HepG2 (cell line): ENCODE measurements at regions not wholly inside any gene's neighbourhood (a gene's known extent, or its start where the extent isn't known, plus 50 kb on each side); places are given as distances from the start of the nearest gene placed in this dataset.

Experiments
- ATAC-seq: fragments of 200-7000 bp; cut with Tn5 transposase; 3 replicates; pipeline ENCODE4 v1.9.1; 2020; ENCODE audit warnings: mild to moderate bottlenecking, moderate library complexity
- BruUV-seq: library from RNA; stranded (reverse); fragments of 400-500 nt; replicated peaks from 2 replicates; lab custom pipeline; 2021; lab: Mats Ljungman, UMichigan
- CTCF ChIA-PET: fragments of 300-600 bp; formaldehyde crosslinking; extraction: SDS; loops from one replicate; lab custom pipeline; 2021; ENCODE audit warnings: low total read pairs, inconsistent platforms, low intra/inter-chr PET ratio; lab: Yijun Ruan, JAX
- POLR2A ChIA-PET: fragments of 350-600 bp; sonication (Branson Sonifier 250); formaldehyde crosslinking; loops from one replicate; lab custom pipeline; 2020; ENCODE audit warnings: antibody characterized with exemption, inconsistent platforms; lab: Yijun Ruan, JAX
- DNase-seq: peaks from one replicate; pipeline ENCODE4 v3.0.0-alpha.2; 2015; ENCODE audit warnings: low spot score
- FAIRE-seq: peaks from 3 replicates; lab custom pipeline; 2011; peaks lifted over from hg19 to GRCh38; lab: Jason Lieb, UNC
- H2AFZ ChIP-seq: one replicate; pipeline ENCODE4 v1.6.1; 2011; ENCODE audit warnings: low read length, inconsistent platforms
- H3K27ac ChIP-seq: fragments of 300-600 bp; 3 replicates; pipeline ENCODE4 v1.8.0; 2011; ENCODE audit warnings: mixed run types, mild to moderate bottlenecking, mixed read lengths, low read length, inconsistent platforms; ENCODE audit not compliant: insufficient read depth; ENCODE audit errors: extremely low read length
- H3K27me3 ChIP-seq, 2 experiments: fragments of 200-600 bp in 1 of 2; 2 replicates in 1 of 2; 3 replicates in 1 of 2; pipeline versions ENCODE4 v1.6.0 to v1.8.0; 2011; ENCODE audit warnings: low read length in 2 of 2, mild to moderate bottlenecking in 2 of 2, moderate library complexity in 2 of 2, inconsistent platforms in 1 of 2; ENCODE audit not compliant: insufficient read depth in 2 of 2, control insufficient read depth in 1 of 2
- H3K36me3 ChIP-seq, 2 experiments: fragments of 200-600 bp in 1 of 2; replicated peaks in 1 of 2; 2 replicates in 1 of 2; 3 replicates in 1 of 2; pipeline versions ENCODE4 v1.5.1 to v1.8.0; 2011; ENCODE audit warnings: low read length in 2 of 2, inconsistent platforms in 1 of 2; ENCODE audit not compliant: insufficient read depth in 2 of 2, control insufficient read depth in 1 of 2
- H3K4me1 ChIP-seq: 2 replicates; pipeline ENCODE4 v1.5.1; 2012; ENCODE audit warnings: low read length, inconsistent platforms; ENCODE audit not compliant: insufficient read depth
- H3K4me2 ChIP-seq: 2 replicates; pipeline ENCODE4 v1.6.0; 2011; ENCODE audit warnings: low read depth, low read length, inconsistent platforms
- H3K4me3 ChIP-seq, 3 experiments: fragments of 200-600 bp in 1 of 3; sonication (generic), shearing (Covaris generic) in 1 of 3; replicated peaks in 1 of 3; 2 replicates each; pipeline ENCODE4 v1.5.1; 2011 to 2016; ENCODE audit warnings: low read length in 3 of 3, inconsistent platforms in 2 of 3, low read depth in 2 of 3, mild to moderate bottlenecking in 2 of 3, control low read depth in 1 of 3, mixed read lengths in 1 of 3; ENCODE audit not compliant: insufficient read depth in 1 of 3
- H3K79me2 ChIP-seq: one replicate; pipeline ENCODE4 v1.6.1; 2011; ENCODE audit warnings: low read length, inconsistent platforms; ENCODE audit not compliant: insufficient read depth
- H3K9ac ChIP-seq: 2 replicates; pipeline ENCODE4 v1.6.0; 2011; ENCODE audit warnings: mild to moderate bottlenecking, low read depth, low read length, inconsistent platforms; ENCODE audit not compliant: insufficient read depth
- H3K9me3 ChIP-seq: 2 replicates; pipeline ENCODE4 v1.5.1; 2012; ENCODE audit warnings: mild to moderate bottlenecking, low read length
- H4K20me1 ChIP-seq: 2 replicates; pipeline ENCODE4 v1.6.0; 2011; ENCODE audit warnings: inconsistent platforms, mild to moderate bottlenecking, low read length, moderate library complexity; ENCODE audit not compliant: insufficient read depth
- GABPA ChIP-seq, 2 experiments: IDR thresholded peaks; 2 replicates each; pipeline ENCODE4 v1.6.1; 2011 to 2016; ENCODE audit warnings: low read depth in 2 of 2, low read length in 1 of 2, missing biosample characterization in 1 of 2, missing genetic modification characterization in 1 of 2
- KLF6 ChIP-seq: IDR thresholded peaks from 2 replicates; pipeline ENCODE4 v1.8.0; 2016; ENCODE audit warnings: missing biosample characterization, missing genetic modification reagents
- MEF2D ChIP-seq: sonication (generic); formaldehyde crosslinking; IDR thresholded peaks from 2 replicates; pipeline ENCODE4 v1.5.1; 2020; ENCODE audit warnings: mild to moderate bottlenecking, missing genetic modification reagents
- PAWR ChIP-seq: sonication (generic); formaldehyde crosslinking; IDR thresholded peaks from 2 replicates; pipeline ENCODE4 v1.4.0; 2020; ENCODE audit warnings: missing genetic modification reagents, mild to moderate bottlenecking, borderline replicate concordance
- RBM22 ChIP-seq: fragments of 200-400 bp; formaldehyde crosslinking; optimal IDR thresholded peaks from 2 replicates; pipeline ENCODE3; 2017; ENCODE audit warnings: mild to moderate bottlenecking, low read length, moderate library complexity
- SMYD3 ChIP-seq: sonication (generic); formaldehyde crosslinking; IDR thresholded peaks from 2 replicates; pipeline ENCODE4 v1.8.1; 2023; ENCODE audit warnings: mild to moderate bottlenecking, missing genetic modification reagents
- TOPORS ChIP-seq: sonication (generic); formaldehyde crosslinking; IDR thresholded peaks from 2 replicates; pipeline ENCODE4 v1.8.0; 2023; ENCODE audit warnings: mild to moderate bottlenecking, missing genetic modification reagents
- TP53 ChIP-seq: sonication (generic); formaldehyde crosslinking; conservative IDR thresholded peaks from 2 replicates; pipeline ENCODE4 v1.4.0; 2020; ENCODE audit warnings: missing genetic modification reagents
- ZBTB1 ChIP-seq: sonication (generic); formaldehyde crosslinking; IDR thresholded peaks from 2 replicates; pipeline ENCODE4 v1.4.0; 2020; ENCODE audit warnings: missing genetic modification reagents, borderline replicate concordance
- ZNF430 ChIP-seq: sonication (generic); formaldehyde crosslinking; IDR thresholded peaks from 2 replicates; pipeline ENCODE4 v1.9.0; 2021; ENCODE audit warnings: mild to moderate bottlenecking, missing genetic modification reagents
- WGBS: methylation state at CpG from one replicate; pipeline ENCODE4 v1.1.6; 2017; ENCODE audit warnings: low lambda C conversion rate; 5-methylcytosine and 5-hydroxymethylcytosine counted together
- in situ Hi-C: cut with HindIII; loops from 2 replicates; pipeline ENCODE4 v1.10.0; 2017; ENCODE audit warnings: low pct_unique_long_range_greater_than_20kb; ENCODE audit not compliant: extremely low pct_ligation_motif_present
- intact Hi-C: fragments of 100-400 bp; cut with micrococcal nuclease; formaldehyde crosslinking; loops from one replicate; pipeline ENCODE4 v1.10.0; 2022; ENCODE audit not compliant: unreplicated experiment
- TF ChIP-seq, protein P1 (sequence below): sonication (generic); formaldehyde crosslinking; IDR thresholded peaks from 2 replicates; pipeline ENCODE4 v1.5.0; 2020; ENCODE audit warnings: mild to moderate bottlenecking, missing genetic modification reagents

DNA sequence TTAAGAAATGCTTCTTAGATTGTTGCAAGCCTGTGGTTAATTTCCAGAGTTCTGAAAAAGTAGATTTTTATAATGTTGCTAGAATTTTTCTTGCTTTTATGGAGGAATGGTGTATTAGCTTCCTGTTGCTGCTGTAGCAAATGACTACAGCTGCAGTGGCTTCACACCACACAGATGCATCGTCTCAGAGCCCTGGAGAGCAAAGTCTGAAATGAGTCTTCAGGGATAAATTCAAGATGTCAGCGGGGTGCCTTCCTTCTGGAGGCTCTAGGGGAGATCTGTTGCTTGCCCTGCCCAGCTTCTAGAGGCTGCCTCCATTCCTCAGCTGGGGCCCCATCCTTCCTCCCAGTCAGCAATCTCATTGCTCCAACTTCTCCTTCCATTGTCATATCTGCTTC, 187.8 kb downstream of the ZNF516 start:
- Histone ChIP-seq H3K9me3 (no peaks in the 10 kb centered on the region), H3K4me3 (no peak overlapping the region), H3K27me3 (no peaks in the 10 kb centered on the region; a peak in 2 of 5 replicates), H3K36me3 (no peaks in the 10 kb centered on the region), H3K4me2 (no peak overlapping the region), H2AFZ (no peak overlapping the region), H3K27ac (no peak overlapping the region), H3K79me2 (no peaks in the 10 kb centered on the region), H3K4me1 (no peaks in the 10 kb centered on the region), H4K20me1 (no peaks in the 10 kb centered on the region), H3K9ac (no peak overlapping the region)
- CTCF ChIA-PET, result no interaction called here
- in situ Hi-C loops, result no loop called here
- FAIRE-seq (no peak), ATAC-seq (no peak), DNase-seq (no peak)
- TF ChIP-seq TP53 (CRISPR knock-in tag) (no peak), KLF6 (CRISPR knock-in tag) (no peak), RBM22 (no peak), SMYD3 (CRISPR knock-in tag) (no peak), PAWR (no peak), MEF2D (CRISPR knock-in tag) (no peak), ZNF430 (CRISPR knock-in tag) (no peak), GABPA (IDR thresholded peaks at IDR 0.05; ENCODE audit: low read depth, low read length) (no peak), GABPA (CRISPR knock-in tag; IDR thresholded peaks at IDR 0.05; ENCODE audit: low read depth) (no peak), ZBTB1 (no peak), TOPORS (CRISPR knock-in tag) (no peak)
- TF ChIP-seq, protein P1, sequence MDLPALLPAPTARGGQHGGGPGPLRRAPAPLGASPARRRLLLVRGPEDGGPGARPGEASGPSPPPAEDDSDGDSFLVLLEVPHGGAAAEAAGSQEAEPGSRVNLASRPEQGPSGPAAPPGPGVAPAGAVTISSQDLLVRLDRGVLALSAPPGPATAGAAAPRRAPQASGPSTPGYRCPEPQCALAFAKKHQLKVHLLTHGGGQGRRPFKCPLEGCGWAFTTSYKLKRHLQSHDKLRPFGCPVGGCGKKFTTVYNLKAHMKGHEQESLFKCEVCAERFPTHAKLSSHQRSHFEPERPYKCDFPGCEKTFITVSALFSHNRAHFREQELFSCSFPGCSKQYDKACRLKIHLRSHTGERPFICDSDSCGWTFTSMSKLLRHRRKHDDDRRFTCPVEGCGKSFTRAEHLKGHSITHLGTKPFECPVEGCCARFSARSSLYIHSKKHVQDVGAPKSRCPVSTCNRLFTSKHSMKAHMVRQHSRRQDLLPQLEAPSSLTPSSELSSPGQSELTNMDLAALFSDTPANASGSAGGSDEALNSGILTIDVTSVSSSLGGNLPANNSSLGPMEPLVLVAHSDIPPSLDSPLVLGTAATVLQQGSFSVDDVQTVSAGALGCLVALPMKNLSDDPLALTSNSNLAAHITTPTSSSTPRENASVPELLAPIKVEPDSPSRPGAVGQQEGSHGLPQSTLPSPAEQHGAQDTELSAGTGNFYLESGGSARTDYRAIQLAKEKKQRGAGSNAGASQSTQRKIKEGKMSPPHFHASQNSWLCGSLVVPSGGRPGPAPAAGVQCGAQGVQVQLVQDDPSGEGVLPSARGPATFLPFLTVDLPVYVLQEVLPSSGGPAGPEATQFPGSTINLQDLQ (CRISPR knock-in tag), result no peak
- POLR2A ChIA-PET, result no interaction called here
- no TSS peak for BruUV-seq
- intact Hi-C loops, result no loop called here
- WGBS, result 0% methylated on average over 2 of the region's 2 CpGs
